Vagina (tissue), 2 donors: ENCODE measurements at regions not wholly inside any gene's neighbourhood (a gene's known extent, or its start where the extent isn't known, plus 50 kb on each side); places are given as distances from the start of the nearest gene placed in this dataset.
"Not testable (repeated sequence)": the region's sequence is repeated elsewhere in the genome, so short reads cannot be mapped to it uniquely, and the experiment has no call there.

Experiments used
- POLR2AphosphoS5 ChIP-seq, 2 donors: sonication (generic); formaldehyde crosslinking; IDR thresholded peaks; one replicate each; pipeline ENCODE4 v1.9.0; 2017; ENCODE audit warnings: antibody characterized with exemption in 2 of 2, mild to moderate bottlenecking in 2 of 2, low read depth in 1 of 2; ENCODE audit not compliant: insufficient read depth in 1 of 2
- TF ChIP-seq, protein P1 (sequence below), 3 experiments: fragments of 450-650 bp in 2 of 3; fragments of 200-600 bp in 1 of 3; sonication (generic) in 1 of 3; IDR thresholded peaks; one replicate each; pipeline ENCODE4 v1.5.1; 2017 to 2019; ENCODE audit warnings: antibody characterized with exemption in 3 of 3, mild to moderate bottlenecking in 2 of 3, moderate library complexity in 2 of 3

DNA sequence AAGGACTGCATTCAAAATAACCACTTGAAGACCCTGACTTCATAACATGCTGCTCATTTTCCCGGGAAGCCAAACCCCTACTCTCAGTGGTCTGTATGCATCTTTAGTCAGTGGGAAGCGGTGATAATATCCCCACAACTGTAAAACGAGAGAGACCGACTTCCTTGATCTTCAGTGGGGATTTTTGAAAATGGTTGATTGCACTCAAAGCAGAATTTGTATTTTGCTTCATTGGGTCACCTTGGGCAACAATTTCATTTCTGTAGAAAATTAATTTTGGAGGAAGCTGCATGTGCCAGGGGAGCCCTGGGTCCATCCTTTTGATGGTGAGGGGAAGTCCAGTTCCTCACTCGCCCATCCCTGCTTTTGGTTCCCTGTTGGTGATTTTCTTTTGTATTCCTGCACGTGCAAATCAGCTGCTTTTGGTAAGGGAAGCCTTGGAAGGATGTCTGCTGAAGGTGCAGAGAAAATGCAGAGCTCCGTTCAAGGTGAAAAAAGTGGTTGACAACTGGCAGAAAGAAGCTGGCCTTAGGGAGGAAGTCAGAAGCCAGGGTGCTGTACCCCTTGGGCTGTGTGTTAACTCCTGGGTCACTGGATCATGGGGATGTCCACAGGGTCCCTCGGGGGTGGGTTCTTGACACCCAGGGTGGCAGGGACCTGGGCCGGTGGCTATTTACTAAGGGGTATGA, 89.8 kb upstream of the CRYM start:
- TF ChIP-seq, protein P1, sequence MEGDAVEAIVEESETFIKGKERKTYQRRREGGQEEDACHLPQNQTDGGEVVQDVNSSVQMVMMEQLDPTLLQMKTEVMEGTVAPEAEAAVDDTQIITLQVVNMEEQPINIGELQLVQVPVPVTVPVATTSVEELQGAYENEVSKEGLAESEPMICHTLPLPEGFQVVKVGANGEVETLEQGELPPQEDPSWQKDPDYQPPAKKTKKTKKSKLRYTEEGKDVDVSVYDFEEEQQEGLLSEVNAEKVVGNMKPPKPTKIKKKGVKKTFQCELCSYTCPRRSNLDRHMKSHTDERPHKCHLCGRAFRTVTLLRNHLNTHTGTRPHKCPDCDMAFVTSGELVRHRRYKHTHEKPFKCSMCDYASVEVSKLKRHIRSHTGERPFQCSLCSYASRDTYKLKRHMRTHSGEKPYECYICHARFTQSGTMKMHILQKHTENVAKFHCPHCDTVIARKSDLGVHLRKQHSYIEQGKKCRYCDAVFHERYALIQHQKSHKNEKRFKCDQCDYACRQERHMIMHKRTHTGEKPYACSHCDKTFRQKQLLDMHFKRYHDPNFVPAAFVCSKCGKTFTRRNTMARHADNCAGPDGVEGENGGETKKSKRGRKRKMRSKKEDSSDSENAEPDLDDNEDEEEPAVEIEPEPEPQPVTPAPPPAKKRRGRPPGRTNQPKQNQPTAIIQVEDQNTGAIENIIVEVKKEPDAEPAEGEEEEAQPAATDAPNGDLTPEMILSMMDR (IDR thresholded peaks at IDR 0.05) = not testable (repeated sequence)
- not testable (repeated sequence) for TF ChIP-seq POLR2AphosphoS5 (IDR thresholded peaks at IDR 0.05; ENCODE audit: insufficient read depth in 1 of 2, low read depth in 1 of 2)
